ENCODE measurements at regions not wholly inside any gene's neighbourhood (a gene's known extent, or its start where the extent isn't known, plus 50 kb on each side); places are given as distances from the start of the nearest gene placed in this dataset.

- no peak for DNase-seq
Measured at GRCh38 chr10:130847170-130847569, 464.4 kb downstream of the TCERG1L start.

DNA sequence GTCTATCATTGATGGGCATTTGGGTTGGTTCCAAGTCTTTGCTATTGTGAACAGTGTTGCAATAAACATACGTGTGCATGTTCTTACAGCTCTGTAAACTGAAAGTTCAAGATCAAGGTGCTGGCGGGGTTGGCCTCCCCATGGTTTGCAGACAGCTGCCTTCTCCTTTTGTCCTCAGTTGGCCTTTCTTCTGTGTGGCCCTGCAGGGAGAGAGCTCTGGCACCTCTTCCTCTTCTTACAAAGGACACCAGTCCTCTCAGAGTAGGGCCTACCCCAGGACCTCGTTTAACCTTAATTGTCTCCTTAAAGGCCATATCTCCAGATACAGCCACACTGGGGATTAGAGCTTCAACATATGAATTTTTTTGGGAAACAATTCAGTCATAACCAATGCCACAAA, 462.7 kb downstream of the TCERG1L start:
- DNase-seq: no peak

DNA sequence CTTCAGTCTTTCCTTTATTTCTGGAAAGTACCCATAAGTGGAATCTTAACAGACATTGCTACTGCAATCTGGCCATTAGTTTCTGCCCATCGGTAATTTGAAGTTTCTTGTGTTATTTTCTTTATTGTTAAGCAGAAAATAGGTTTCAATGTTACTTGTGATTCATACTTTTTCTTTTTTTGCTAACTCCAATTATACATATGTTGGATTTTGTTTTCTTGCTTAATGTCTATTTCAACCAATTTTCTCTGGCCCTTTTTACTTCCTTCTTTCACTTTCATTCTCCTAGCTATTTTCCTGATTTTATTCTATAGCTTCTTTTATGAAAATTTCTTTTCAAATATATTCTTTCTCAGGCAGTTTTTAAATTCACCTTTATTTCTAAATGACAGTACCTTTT, 457.4 kb downstream of the TCERG1L start:
- no peak for DNase-seq

GRCh38 chr10:130857631-130858295, 453.8 kb downstream of the TCERG1L start:
- no peak for DNase-seq

- DNase-seq: no peak
Measured at GRCh38 chr10:130858626-130859025, 452.9 kb downstream of the TCERG1L start.

DNA sequence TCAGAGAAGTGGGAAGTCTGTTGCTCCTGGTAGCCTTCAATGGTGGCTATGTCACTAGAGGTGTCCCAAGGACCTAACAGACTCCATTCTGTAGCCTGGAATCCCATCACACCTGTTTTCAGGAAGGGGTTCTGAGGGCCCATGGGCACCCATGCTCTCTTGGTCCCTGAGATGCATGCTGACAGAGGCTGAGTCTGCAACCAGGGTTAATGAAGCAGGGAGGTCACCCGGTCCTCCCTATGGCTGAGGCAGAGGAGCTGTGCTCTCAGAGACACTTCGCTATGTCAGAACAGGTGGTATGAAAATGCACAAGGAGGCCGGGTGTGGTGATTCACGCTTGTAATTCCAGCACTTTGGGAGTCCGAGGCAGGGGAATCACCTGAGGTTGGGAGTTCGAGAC, 452.1 kb downstream of the TCERG1L start:
- no peak for DNase-seq

DNA sequence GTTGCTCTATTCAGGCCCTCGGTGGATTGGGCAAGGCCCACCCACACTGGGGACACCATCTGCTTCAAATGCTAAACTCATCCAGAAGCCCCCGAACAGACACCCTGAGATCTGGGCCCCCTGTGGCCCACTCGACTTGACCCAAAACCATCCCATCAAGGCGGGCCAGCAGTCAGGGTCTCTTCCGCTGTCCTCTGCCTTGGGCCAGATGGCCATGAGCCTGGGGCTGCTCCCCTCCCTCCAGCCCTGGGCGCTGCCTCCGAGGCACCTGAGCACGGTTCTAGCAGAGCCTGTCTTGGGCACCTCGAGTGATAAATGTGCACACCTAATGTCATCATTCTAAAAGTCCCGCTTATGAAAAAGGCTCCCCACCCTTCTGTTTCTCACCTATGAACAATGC, 449.4 kb downstream of the TCERG1L start:
- DNase-seq: no peak

GRCh38 chr10:130862626-130863025, 448.9 kb downstream of the TCERG1L start:
- no peak for DNase-seq

- no peak for DNase-seq
Measured at GRCh38 chr10:130863044-130863443, 448.5 kb downstream of the TCERG1L start.

GRCh38 chr10:130864961-130865818, 446.3 kb downstream of the TCERG1L start:
- DNase-seq: no peak

DNA sequence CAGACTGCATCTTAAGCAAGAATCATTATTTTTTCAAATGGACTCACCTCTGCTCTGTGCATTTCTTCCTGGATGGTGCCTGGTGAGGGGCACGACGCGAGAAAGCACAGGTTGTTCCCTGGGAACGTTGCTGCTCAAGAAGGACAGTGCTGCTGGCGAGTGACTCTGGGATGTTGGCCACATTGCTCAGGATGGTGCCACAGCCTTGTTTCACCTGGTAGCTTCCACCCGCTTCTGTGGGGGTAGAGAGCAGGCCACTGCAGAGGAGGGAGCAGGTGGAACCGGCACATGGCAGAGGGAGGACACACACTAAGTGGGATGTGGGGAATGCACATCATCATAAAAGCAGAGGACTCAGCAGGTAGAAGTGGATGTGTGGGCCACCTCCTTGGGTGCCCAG, 444.7 kb downstream of the TCERG1L start:
- DNase-seq: no peak

- DNase-seq: no peak
Measured at GRCh38 chr10:130867446-130868194, 443.9 kb downstream of the TCERG1L start.

DNA sequence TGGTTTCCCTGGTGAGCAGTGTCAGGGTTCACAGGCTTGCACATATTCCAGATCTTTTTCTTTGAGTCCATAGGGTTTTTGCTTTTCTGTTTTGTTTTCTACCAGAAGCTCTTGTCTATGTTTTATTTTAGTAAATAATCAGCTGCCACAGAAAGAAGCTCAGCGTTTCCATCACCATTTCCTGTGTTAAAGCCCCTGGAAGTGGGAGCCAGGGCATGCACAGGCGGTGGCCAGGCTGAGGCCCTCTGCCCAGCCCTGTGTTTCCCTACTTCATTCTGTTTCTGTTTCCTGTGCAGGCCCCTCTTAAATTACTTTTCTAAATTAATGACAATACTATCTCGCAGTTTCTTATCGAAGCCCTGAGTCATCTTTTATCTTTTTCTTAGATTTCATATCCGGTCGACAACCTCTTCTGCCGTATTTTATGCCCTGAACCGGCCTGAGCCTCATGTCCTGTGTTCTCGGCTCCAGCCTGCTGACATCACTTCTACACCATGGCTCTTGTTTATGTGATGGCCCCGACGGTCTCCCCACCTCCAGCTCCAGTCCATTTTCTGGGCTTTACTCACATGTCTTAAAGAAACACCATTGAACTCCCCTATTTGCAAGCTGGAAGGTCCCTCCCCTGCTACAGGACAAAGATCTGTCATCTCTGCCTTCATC, 442.2 kb downstream of the TCERG1L start:
- no peak for DNase-seq

- no peak for DNase-seq
Measured at GRCh38 chr10:130871406-130871805, 440.1 kb downstream of the TCERG1L start.

DNA sequence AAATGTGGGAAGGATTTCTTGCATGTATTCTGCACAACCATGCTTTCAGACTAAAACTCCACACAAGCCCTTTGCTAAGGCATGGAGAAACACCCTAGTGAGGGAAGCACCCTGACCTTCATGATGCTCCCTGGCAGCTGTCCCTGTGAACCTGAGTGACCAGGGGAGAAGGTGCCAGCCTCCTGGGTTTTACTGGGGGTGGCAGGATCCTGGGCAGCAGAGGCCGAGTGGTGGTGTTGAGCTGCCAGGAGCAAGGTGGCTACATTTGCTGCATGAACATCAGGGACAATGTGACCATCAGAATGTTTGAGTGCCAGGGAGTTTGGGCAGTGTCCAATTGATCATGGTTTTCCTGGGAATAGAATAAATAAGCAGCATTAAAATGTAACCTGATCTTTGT, 437.9 kb downstream of the TCERG1L start:
- no peak for DNase-seq

DNA sequence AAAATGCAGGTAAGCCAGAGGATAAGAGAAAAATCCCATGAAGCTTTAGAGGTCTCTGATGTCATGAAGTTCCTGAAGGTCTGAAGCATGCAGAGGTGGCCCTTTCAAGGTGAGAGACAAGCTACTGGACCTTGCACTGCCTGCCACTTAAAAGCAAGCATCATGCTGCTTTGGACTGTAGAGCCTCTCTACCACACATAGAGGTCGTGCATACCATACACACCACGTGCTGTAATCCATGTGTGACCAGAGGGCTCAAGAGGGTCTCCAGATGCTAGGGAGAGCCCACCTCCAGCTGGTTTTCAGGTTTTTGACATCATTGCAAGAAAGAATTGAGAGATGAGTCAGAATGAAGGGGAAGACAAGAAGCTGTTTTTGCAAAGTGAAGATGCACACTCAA, 436.4 kb downstream of the TCERG1L start:
- no peak for DNase-seq

DNA sequence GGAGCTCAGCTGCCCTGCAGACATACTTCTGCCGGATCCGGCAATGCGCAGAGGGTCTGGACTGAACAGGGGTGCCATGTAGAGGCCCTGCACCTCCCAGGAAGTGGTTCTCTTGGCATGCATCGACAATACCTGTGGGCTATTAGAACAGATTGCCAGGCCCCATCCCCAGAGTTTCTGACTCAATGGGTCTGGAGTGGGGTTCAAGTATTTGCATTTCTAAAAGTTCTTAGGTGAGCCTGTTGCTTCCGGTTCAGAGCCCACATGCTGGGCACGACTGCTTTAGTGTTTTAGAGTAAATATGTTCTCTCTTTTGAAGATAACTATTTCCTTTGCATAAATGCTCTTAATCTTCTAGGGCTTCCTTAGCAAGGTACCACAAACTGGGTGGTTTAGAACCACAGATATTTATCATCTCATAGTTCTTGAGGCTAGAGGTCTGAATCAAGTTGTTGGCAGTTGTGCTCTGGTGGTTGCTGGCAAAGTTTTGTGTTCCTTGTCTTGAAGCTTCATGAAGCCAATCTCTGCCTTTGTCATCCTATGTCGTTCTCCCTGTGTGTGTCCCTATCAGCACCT, 435.5 kb downstream of the TCERG1L start:
- no peak for DNase-seq

GRCh38 chr10:130877126-130877525, 434.4 kb downstream of the TCERG1L start:
- no peak for DNase-seq

- DNase-seq: no peak
Measured at GRCh38 chr10:130878131-130878530, 433.4 kb downstream of the TCERG1L start.

DNA sequence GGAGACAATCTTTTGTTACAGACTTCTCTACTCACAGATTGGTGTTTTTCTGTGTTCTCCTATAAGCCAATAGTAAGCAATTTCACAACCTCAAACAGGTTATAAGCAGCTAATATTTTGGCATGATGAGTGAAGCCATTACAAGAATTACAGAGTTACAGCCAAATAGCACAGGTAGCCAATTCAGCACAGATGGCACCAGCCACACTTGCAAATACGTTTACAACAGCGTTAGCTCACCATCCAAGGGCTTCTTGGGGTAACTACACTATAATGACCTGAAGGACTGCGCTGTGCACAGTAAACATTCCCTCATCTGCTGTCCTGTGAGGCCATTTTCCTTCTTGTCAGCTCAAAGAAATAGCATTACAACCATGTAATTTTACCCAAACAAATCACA, 428.6 kb downstream of the TCERG1L start:
- DNase-seq: no peak

DNA sequence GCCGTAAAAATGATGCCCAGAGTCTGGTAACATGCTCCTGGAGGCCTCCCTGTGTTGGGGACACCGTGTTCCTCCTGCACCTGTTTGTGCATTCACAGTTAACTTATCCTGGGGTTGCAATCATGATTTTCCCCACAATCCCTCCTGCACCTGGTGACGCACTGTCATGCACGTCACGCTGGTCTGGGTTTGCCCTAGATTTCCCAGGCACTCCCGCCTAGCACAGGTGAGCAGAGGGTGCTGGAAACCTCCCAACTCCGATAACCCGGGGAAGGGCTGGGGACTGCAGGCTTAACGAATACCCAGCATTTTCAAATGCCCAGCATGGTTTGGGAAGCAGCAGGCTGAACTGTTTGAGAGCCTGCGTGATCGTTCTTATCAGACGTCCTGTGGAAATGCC, 427.1 kb downstream of the TCERG1L start:
- DNase-seq: no peak

DNA sequence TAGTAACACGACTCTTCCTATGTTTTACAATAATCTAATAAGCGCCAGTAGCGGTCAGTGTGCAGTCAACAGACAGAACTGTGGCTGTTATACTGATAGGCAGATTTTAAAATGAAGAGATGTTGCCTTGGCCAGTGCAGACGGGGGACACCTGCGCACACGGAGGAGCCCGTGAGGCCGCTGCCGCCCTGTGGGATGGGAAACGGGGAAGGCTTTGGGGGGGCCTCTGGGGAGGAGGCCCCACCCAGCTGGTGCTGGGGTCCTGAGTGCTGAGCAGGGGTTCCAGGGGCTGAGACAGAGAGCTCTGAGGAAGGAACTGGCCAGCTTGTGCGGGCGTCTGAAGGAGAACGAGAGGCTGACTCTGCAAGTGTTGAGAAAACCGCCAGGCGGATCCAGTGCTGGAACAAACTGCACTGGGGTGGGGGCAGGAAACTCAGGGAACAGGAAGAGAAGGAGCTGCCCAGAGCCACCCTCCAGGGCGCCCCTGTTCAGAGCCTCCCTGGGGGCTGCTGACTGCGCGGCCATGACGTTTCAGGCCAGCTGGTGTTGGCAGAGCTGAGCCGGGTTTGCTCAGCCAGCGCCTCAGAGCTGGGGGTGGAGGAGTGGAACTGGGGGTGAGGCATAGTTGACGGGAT, 426.4 kb downstream of the TCERG1L start:
- DNase-seq: no peak

All from hematopoietic multipotent progenitor cell treated with erythropoietin and hydrocortisone succinate and interleukin-3 and kit ligand, for 6 days (in vitro differentiated cells).